ENCODE measurements at regions not wholly inside any gene's neighbourhood (a gene's known extent, or its start where the extent isn't known, plus 50 kb on each side); places are given as distances from the start of the nearest gene placed in this dataset.

GRCh38 chr5:96155147-96155546, 193.5 kb upstream of the ELL2 start:
- H3K9me2 ChIP-seq (ENCODE audit: low read depth, low read length), result no peaks in the 10 kb centered on the region
- no peaks in the 10 kb centered on the region for H3K36me3 ChIP-seq (ENCODE audit: insufficient read depth, low read length)
- no peak overlapping the region for H3K9ac ChIP-seq (ENCODE audit: low read length)
- H2AFZ ChIP-seq (ENCODE audit: low read length), result no peak overlapping the region
- no peaks in the 10 kb centered on the region for H3K27me3 ChIP-seq (ENCODE audit: insufficient read depth, low read length)
- no peaks in the 10 kb centered on the region for H3K79me2 ChIP-seq (ENCODE audit: insufficient read depth, low read length)
- H3K4me1 ChIP-seq (ENCODE audit: insufficient read depth, low read length, severe bottlenecking), result no peaks in the 10 kb centered on the region
- H3K9me3 ChIP-seq (ENCODE audit: low read length), result no peaks in the 10 kb centered on the region
- H3K27ac ChIP-seq (ENCODE audit: low read depth, low read length, poor library complexity, severe bottlenecking), result no peak overlapping the region
- H3K4me3 ChIP-seq (ENCODE audit: low read depth, low read length, poor library complexity, severe bottlenecking), result no peak overlapping the region
- H3F3A ChIP-seq (ENCODE audit: insufficient read depth, low read length), result no peaks in the 10 kb centered on the region
- TF ChIP-seq EZH2 (IDR thresholded peaks at IDR 0.05; ENCODE audit: borderline replicate concordance, low read length) (no peak), CTCF (IDR thresholded peaks at IDR 0.05; ENCODE audit: low read length) (no peak)
- H3K4me2 ChIP-seq (ENCODE audit: low read length), result no peak overlapping the region
- no peaks in the 10 kb centered on the region for H4K20me1 ChIP-seq (ENCODE audit: insufficient read depth, low read length)

GRCh38 chr5:96151891-96152290, 190.2 kb upstream of the ELL2 start:
- Histone ChIP-seq H2AFZ (ENCODE audit: low read length) (no peak overlapping the region), H3K27me3 (ENCODE audit: insufficient read depth, low read length) (no peaks in the 10 kb centered on the region), H3K9me2 (ENCODE audit: low read depth, low read length) (no peaks in the 10 kb centered on the region), H3F3A (ENCODE audit: insufficient read depth, low read length) (no peaks in the 10 kb centered on the region), H3K4me2 (ENCODE audit: low read length) (no peak overlapping the region), H3K4me1 (ENCODE audit: insufficient read depth, low read length, severe bottlenecking) (no peaks in the 10 kb centered on the region), H4K20me1 (ENCODE audit: insufficient read depth, low read length) (no peaks in the 10 kb centered on the region), H3K36me3 (ENCODE audit: insufficient read depth, low read length) (no peaks in the 10 kb centered on the region), H3K9ac (ENCODE audit: low read length) (no peak overlapping the region), H3K9me3 (ENCODE audit: low read length) (no peaks in the 10 kb centered on the region), H3K79me2 (ENCODE audit: insufficient read depth, low read length) (no peaks in the 10 kb centered on the region), H3K27ac (ENCODE audit: low read depth, low read length, poor library complexity, severe bottlenecking) (no peak overlapping the region), H3K4me3 (ENCODE audit: low read depth, low read length, poor library complexity, severe bottlenecking) (no peak overlapping the region)
- TF ChIP-seq EZH2 (IDR thresholded peaks at IDR 0.05; ENCODE audit: borderline replicate concordance, low read length), result no peak
- TF ChIP-seq CTCF (IDR thresholded peaks at IDR 0.05; ENCODE audit: low read length), result no peak

- Histone ChIP-seq H3K9me3 (ENCODE audit: low read length) (no peaks in the 10 kb centered on the region), H3K4me3 (ENCODE audit: low read depth, low read length, poor library complexity, severe bottlenecking) (no peak overlapping the region)
- TF ChIP-seq EZH2 (IDR thresholded peaks at IDR 0.05; ENCODE audit: borderline replicate concordance, low read length), result no peak
- no peak for TF ChIP-seq CTCF (IDR thresholded peaks at IDR 0.05; ENCODE audit: low read length)
These were observed 188.4 kb upstream of the ELL2 start for GRCh38 chr5:96150007-96150406.

More at GRCh38 chr5:96150007-96150406, 188.4 kb upstream of the ELL2 start:
- H3K4me1 ChIP-seq (ENCODE audit: insufficient read depth, low read length, severe bottlenecking), result no peaks in the 10 kb centered on the region
- H3K27me3 ChIP-seq (ENCODE audit: insufficient read depth, low read length), result no peaks in the 10 kb centered on the region
- no peak overlapping the region for H3K9ac ChIP-seq (ENCODE audit: low read length)
- no peaks in the 10 kb centered on the region for H3F3A ChIP-seq (ENCODE audit: insufficient read depth, low read length)
- H3K79me2 ChIP-seq (ENCODE audit: insufficient read depth, low read length), result no peaks in the 10 kb centered on the region
- H3K27ac ChIP-seq (ENCODE audit: low read depth, low read length, poor library complexity, severe bottlenecking), result no peak overlapping the region
- no peaks in the 10 kb centered on the region for H4K20me1 ChIP-seq (ENCODE audit: insufficient read depth, low read length)
- H3K9me2 ChIP-seq (ENCODE audit: low read depth, low read length), result no peaks in the 10 kb centered on the region
- H3K36me3 ChIP-seq (ENCODE audit: insufficient read depth, low read length), result no peaks in the 10 kb centered on the region
- H2AFZ ChIP-seq (ENCODE audit: low read length), result no peak overlapping the region
- H3K4me2 ChIP-seq (ENCODE audit: low read length), result no peak overlapping the region
